Right hindlimb (tissue), 1 donor: ENCODE measurements at regions not wholly inside any gene's neighbourhood (a gene's known extent, or its start where the extent isn't known, plus 50 kb on each side); places are given as distances from the start of the nearest gene placed in this dataset.

Source experiments
- DNase-seq: peaks from one replicate; pipeline ENCODE4 v3.0.0-alpha.2; 2018

DNA sequence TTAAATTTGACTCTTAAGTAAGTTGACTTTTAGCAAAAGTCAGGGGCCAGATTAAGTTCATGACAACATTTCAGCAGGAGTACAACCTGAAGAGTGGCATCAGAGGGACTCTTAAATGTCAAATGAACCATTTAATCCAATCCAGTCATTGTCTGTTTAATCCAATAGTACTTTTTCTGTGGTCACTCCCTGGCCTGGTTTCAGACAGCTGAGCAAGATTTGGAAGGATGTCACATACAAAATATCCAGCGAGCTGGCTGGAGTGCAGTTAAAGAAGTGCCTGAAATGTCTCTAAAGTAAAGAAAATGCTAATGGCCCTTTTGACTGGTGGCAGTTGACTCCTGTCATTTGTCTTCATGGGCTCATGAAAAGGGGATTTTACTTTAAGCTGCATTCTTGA, 1082.1 kb downstream of the AACS start:
- no peak for DNase-seq

DNA sequence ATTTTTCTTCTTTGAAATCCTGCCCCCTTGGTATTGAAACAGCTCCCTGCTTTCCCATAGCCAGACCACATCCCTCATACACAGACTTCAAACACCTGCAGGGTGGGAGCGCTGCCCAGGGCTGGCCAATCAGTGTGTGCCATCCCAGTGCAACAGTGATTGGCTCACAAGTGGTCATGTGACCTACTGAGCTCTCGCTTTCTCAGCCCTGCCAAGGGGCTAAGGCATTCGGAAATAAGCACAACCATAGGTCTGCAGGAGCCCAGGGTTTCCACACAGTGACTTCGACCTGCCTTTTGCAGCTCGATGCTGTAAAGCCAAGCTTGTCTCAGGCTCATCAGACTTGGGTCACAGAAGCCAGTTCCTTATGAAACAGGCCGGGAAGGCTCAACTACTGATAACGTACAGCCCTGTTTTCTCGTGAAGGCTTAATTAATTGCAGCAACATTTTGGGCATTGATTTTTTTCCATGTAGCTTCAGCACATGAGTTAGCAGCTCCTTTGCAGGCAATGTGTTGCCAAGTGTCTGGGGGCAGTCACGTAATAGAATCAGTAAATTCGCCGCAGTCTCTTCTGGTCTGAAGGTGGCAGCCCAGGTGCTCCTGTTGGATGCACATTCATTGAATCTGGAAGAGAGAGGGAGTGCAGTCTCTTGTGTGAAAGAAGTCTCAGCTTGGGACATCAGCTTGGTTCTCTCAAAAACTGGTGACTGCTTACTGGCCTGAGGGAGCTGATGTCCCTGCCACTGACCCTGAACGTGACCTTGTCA, 1091.8 kb downstream of the AACS start:
- no peak for DNase-seq

DNA sequence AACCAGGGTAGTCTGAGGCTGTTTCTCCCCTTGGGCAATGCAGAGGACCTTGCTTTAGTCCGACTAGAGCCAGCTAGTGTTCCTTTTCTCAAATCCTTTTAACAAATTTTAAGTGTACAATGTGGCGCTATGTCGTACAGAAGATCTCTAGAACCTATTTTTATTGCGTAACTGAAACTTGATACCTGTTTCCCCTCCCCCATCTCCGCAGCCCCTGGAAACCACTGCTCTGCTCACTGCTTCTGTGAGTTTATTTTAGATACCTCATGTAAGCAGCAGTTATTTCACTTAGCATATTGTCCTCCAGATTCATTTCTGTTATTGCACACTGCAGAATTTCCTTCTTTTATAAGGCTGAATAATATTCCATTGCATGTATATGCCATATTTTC, 1092.3 kb downstream of the AACS start:
- DNase-seq: no peak

DNA sequence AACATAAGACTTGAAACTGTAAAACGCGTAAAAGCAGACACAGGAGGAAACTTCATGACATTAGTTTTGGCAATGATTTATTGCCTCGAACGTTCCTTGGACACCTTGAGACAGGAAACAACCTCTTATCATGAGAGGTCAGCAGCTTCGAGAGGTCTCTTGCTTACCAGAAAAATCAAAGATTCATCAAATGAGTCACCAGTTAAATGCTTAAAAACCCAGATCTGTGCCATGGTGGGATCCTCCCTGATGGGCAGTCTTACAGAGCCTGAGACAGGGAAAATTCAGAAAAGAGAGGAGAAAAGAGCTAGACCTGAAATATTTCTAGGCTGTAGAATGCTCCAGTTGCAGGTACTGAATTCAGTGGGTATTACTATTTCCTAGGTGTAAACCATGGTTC, 1093.9 kb downstream of the AACS start:
- no peak for DNase-seq

DNA sequence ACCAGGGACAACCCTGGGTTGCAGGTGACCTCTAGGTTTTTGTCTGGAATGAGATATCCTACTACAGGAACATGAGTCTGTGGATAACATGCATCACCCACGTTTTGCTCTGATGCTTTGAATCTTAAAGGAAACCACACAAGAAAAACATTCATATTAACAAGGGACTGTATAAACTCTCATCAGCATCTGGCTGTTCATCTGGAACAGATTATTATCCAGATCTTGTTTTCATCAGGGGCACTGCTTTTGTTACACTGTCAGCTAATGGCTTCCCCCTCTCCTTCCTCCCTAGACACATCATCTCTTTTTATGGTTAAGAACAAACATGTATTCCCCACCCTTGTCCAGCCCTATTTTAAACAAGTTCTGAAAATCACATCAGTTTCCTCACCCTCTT, 1095.7 kb downstream of the AACS start:
- no peak for DNase-seq

DNA sequence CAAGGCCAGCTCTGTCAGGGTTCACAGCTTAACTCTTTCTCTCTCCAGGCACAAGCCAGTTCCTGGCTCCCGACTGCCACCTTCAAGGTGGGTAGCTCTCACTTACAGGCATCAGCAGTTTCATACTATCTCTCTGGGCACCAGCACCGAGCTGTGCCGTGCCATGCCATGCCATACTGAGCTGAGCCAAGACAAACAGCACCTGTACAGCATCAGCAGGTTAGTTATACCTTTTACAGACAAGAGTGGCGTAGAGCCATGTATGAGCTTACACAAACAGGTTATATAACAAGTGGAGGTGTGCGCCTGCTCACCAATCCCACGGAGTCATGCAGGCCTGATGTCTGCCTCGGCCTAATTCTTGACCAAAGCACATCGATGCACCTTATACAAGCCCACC, 1098.7 kb downstream of the AACS start:
- no peak for DNase-seq

DNA sequence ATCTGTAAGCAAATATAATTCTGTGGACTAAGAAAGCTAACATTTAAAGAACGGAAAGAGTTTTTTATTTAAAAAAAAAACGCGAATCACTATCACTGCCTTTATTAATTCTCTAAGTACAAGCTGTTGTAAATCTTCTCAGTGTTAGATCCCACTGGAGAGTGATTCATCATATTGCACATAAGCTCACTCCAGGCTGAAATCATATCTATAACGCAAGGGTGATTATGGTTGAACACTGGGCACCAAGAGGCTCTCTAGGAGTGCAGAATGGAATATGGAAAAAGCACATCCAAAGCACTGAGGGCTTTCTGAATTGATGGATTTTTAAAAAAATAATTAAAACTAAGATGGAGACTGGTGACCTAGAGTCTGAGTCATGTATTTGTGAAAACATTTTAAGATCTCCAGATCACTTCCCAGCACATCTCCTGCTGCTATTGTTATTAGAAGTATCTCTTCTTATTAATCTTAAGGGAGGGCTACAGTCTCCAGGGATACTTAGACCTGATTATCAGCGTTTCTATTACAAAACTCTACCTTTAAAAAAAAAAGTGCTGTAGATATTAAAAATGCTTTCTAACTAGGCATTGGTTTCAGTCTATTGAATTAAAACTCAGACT, 1106.8 kb downstream of the AACS start:
- no peak for DNase-seq

DNA sequence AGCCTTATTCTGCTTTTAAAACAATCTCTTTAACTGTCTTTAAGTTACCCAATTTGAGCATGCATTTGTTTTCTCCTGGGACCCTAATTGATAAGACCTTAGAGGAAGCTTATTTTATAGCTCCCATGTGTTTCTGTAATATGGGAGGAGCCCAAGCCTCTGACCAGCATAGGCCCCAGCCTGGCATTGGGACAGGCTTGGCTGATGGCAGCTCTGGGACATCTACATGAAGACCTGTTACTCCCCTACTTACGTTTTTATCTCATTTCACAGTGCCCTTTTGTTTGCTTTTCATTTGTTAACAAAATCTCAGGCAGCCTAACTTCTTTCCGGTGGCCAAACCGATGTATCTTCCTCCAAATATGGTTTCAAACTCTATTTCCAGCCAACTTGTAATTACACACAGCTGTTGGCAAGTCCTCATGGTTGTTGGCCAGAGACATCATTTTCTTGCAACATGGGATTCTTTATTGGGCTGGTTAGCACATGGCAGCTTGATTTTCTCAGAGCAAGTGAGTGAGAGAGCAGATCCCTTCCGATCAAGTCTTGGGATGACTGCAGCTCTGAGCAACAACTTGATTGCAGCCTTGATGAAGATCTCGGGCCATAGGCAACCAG, 1117.5 kb downstream of the AACS start:
- peak; percentile 60 for DNase-seq

DNA sequence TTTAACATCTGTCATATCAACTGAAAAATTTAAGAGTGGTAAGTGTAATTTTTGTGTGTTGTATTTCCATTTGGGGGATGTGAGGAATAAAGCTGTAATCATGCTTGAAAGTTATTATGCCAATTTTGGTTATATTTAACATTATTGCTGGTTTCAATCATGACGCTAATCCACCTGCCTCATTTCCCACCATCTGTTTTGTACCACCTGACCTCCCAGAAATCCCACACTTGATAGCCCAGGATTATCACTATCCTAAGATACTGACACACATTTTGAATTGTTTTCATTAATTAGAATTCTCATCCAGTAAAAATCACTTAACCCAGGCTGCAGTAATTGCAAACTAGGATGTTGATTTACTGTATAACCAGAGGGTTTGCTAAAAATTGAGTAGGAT, 1119.8 kb downstream of the AACS start:
- no peak for DNase-seq

DNA sequence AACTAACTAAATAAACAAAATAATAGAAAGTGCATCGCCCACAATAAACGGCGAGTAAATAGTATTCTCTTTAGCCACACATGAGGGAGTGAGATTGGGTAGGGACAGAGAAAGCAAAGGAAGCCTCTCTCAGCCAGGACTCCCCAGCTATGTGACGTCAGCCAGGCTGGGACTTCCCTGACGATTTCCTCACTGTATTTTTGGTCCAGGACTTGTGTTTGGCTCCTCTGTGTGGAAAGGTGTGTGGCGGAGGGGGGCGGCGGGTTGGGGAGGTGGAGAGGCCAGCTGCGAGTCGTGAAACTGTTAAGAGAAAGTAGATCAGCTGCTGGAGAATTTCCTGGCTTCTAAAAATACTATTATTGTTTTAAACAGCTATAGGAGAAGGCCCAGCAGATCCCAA, 1124.6 kb downstream of the AACS start:
- DNase-seq: peak; percentile 44

DNA sequence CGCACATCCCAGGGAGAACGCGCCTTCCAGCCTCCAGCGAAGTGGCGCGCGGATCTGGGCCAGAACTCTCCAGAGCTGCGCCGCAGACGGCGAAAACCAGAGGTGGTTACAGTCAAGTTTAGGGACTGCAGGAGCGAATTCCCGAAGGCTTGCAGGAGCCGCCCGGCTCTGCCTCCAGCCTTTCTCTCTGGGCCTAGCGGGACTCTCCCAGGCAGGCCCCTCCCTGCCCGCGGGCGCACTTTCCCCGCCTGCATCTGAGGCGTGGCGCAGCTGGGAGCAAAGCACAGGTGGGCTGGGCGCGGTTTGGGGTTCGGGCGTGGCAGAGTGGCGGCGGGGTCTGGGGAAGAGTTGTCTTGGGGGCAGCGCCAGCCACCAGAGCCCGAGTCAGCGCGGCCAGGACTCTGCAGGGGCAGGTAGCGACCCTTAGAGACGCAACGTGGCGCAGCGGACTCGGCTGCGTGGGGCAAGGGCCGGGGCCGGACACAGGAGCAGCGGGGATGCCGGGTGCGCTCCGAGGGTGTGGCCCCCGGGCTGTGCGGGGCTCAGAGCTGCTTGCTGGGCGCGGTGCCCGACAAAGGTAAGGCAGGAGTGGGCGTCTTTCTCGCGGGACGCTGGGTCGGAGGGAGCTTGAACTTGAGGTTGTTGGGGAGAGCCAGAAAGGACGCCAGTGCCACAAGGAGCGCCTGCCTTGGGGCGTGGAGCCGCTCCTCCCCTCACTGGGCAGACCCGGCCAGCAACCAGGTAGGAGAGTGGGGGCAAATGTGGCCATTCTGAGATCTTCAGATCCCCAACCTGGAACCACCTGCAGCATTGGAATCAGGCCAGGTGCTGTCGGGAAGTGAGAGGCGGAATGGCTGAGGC, 1126.0 kb downstream of the AACS start:
- no peak for DNase-seq

DNA sequence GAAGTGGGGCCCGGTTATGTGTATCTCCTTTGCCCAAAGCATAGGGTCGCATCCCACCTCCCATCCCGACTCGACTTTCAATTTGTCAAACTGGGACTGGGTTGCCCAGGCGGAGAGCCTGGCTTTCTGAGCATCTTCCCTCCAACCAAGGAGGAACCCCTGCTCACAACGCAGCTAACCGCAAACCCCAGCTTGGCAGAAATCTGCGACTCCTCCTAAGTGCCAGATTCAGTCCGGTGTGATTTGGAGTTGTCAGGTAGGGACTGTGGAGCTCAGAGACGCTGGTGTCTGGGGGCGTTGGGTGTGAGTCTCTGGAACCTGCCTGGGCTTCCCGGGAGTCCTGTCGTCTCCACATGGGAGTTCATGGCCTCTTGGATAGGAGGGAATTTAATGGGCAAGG, 1126.7 kb downstream of the AACS start:
- DNase-seq: no peak

DNA sequence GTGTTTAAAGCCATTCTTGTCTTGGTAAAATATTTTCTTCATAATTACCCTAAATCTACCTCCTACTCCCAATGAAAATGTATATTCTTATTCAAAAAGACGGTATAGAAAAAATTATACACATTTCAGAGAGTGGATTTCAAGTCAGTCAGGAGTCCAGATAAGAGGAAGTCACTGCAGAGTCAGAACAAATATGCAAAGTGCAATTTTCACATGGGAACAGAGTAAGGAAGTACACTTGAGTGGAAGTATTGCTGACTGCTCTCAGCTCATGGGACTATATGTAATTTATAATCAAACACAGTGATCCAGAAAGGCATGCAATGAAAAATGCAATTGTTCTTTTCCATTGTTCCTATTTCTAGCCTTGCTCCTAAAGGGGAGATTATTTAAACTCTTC, 1128.0 kb downstream of the AACS start:
- no peak for DNase-seq

DNA sequence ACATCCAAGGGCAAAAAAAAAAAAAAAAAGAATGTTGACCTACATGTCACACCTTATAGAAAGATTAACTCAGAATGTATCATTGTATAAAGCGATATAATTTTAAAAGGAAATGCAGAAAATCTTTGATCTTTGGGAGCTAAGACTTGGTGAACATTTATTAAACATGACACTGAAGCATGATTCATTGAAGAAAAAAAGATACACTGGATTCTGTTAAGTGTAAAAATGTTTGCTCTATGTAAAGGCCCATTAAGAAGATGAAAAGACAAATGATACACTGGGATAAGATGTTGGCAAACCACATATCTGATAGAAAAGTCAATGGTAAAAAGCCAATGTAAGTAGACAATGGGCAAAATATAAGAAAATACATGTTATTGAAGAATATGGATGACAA, 1131.0 kb downstream of the AACS start:
- DNase-seq: no peak

DNA sequence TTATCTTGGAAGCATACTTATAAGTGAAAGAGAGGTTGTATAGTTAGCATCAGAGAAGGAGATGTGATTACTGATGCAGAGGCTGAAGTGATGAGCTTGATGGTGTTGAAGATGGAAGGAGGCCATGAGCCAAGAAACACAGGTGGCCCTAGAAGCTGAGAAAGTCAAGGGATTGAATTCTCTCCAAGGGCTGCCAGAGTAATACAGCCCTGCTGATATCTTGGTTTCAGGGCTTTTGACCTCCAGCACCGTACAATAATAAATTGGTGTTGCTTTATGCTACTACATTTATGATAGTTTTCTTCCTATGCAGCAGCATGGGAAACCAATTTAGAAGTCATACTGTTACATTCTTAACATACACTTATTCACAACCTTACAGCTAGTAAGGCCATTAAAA, 1133.3 kb downstream of the AACS start:
- DNase-seq: no peak

DNA sequence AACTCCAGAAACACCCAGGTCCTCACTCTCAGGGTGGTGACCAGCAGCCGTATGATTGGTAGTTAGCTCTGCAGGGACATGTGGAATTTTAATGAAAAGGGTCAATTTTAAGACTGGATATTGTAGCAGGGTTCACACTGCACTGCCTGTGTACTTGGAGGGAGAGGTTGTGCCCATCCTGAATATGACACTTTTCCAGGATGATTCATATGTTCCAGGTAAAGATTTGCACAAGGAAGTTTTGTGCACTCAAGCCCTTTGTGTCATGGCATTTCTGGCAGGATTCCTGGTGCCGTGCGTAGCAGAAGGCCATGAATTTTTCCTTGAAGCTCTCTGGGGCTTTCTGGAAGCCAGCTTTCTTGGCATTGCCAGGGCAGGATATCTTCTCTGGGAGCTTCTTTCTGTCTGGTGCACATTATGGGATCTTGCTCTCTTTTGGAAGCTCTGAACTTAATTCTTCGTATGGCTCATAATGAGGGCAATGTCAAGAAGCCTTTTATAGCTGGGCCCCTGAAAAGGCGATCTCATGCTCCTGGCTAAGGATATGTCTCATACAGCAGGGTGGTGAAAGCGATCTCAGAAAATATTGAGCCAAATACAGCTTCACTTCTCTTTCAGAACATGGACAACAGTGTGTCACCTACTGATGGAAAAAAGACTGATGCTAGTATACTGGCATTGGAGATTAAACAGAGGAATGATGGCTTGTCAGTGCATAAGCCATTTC, 1133.9 kb downstream of the AACS start:
- DNase-seq: no peak

DNA sequence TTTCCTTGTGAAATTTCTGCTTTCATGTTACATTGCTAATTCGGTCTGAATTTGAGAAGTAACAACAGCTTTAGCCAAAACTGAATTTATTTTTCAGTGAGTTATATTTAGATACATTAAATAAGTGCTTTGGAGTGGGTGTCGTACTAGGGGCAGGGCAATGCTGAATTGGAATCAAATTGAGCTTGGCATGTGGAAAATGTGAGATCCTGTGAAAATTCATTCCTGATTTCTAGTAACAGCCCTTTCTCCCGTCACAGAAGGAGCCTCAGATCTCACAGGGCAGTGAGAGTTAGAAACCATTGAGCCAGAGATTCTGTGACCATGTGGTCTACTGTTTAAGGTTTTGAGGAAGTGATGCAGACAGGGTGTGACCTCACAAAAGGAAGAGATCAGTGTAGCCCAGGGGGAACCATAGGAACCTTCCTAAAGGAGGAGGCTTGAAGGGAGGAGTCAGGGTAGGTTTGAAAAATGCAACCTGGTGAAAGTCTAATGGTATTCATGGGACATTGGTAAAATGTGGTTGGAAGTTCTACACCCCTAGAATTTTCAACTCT, 1136.8 kb downstream of the AACS start:
- DNase-seq: no peak

DNA sequence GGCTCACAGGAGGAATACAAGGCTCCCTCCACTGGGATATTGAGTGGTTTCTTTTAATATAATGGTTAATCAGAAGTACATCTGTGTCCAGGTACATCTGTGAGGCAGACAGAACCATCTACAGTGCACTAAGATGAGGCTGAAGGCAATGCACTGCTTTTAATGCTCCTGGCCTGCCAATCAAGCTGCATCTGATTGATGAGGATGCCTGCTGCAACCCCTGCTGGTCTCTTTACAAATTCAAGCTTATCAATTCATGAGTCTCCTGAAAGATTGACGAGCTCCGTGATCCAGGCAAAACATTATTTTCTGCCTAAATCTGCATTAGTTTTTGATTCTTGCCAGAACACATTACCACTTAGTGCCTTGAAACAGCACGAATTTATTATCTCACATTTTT, 1139.1 kb downstream of the AACS start:
- DNase-seq: no peak

DNA sequence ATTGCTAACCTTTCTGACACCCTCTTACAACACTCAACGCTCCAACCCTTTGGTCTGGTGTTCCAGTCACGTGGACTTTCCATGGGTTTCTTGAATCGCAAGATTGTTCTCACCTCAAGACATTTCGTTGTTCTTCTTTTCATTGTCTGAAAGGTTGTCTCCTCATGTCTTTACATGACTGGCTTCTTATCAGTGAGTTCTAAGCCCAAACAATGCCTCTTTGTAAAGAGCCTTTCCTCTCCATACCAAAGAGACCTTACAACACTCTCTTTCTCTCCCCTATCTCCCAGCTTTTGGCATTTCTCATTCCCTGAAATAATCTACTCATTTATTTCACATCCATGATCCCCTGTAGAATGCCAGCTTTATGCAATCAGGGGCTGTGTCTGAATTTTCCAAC, 1144.8 kb downstream of the AACS start:
- no peak for DNase-seq

DNA sequence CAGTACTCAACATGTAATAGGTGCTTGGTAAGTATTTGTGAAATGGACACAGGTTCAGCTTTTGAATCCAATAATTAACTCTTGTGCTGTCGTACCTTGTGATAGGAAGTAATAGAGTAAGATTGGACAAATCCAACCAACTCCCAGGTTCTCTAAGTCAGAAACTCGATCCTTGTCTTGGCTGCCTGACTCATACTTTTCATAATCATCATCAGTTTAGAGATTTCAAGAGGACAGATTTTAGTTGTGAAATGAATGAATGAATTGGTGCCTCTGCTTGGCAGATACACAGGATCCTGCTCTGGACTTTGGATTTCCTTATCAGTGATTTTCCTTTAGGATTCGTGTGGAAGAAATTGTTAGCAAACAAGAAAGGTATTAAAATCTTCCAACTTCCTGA, 1145.2 kb downstream of the AACS start:
- no peak for DNase-seq

DNA sequence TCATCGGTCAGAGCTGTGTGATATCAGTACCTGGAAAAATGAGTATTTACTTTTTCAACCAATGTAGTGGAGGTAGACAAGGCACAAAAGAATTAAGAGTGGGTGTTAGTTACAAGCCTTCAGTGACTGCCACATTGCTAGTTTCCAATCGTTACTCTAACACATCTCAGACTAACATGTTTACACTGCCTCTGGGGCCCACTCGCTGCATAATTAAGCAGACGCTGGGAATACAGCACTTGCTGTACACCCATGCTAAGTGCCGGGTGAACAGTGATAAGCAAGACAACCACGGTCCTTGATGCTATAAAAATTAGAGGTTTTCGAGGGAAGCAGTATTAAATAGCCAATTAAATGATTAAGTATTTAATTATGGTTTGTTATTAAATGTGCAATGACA, 1147.6 kb downstream of the AACS start:
- DNase-seq: no peak

DNA sequence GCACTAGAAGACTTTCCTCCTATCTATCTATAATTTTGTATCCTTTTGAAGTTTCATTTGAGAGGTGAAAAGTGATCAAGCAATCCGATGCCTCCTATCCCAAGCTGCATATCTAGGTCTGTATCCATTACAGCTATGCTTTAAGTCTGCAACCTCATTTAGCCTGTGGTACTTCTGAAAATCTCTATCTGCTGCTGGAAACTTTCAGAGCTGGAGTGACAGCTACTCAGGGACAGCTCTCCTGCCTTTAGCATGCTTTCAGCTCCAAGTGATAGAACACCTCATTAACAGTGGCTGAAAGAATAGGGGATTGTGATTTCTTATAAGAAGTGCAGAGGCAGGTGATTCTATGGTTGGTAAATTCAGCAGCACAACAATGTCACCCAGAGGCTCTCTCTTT, 1153.5 kb downstream of the AACS start:
- DNase-seq: no peak

DNA sequence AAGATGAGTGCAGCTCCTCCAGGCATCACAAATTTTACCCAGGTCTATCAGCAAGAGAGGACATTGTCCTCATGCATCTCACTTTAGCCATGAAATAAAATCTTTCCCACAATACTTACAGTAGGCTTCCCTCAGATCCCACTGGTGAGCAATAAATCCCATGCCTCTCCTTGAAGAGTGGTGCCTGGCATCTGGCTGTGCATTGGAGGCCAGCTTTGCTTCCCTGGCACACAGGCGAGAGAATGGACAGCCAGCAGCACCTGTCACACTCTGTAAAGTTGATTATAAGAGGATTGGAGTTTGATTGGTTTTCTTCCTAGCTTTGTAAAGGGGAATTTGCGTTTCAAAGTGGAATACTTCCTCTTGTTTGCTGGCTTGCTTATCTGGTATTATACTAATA, 1153.9 kb downstream of the AACS start:
- no peak for DNase-seq
